AG09319 (cell line): ENCODE measurements at regions not wholly inside any gene's neighbourhood (a gene's known extent, or its start where the extent isn't known, plus 50 kb on each side); places are given as distances from the start of the nearest gene placed in this dataset.

Source experiments
- DNase-seq: peaks from one replicate; pipeline ENCODE4 v3.0.0-alpha.2; 2010; ENCODE audit warnings: low read depth; ENCODE audit errors: extremely low read depth
- CTCF ChIP-seq: IDR thresholded peaks from 2 replicates; pipeline ENCODE4 v1.5.1; 2011; ENCODE audit warnings: low read depth, mild to moderate bottlenecking, inconsistent platforms, low read length, moderate library complexity

GRCh38 chr7:115678086-115678982 is 352.2 kb downstream of the TFEC start:
- DNase-seq = peak; percentile 89

GRCh38 chr7:115676707-115677106 is 353.9 kb downstream of the TFEC start:
- DNase-seq = no peak
- no peak for TF ChIP-seq CTCF

More at GRCh38 chr7:115678086-115678982, 352.2 kb downstream of the TFEC start:
- no peak for TF ChIP-seq CTCF

- no peak for DNase-seq
- peak; percentile 31 for TF ChIP-seq CTCF
Observed at GRCh38 chr7:115676080-115676479, 354.5 kb downstream of the TFEC start.

- TF ChIP-seq CTCF = no peak
Observed at GRCh38 chr7:115674467-115675024, 356.0 kb downstream of the TFEC start.

GRCh38 chr7:115672024-115672423 is 358.5 kb downstream of the TFEC start:
- no peak for DNase-seq
- TF ChIP-seq CTCF = no peak

More at GRCh38 chr7:115674467-115675024, 356.0 kb downstream of the TFEC start:
- no peak for DNase-seq

GRCh38 chr7:115662676-115663075 is 367.9 kb downstream of the TFEC start:
- no peak for DNase-seq
- TF ChIP-seq CTCF = no peak

GRCh38 chr7:115662120-115662519 is 368.4 kb downstream of the TFEC start:
- DNase-seq = no peak
- no peak for TF ChIP-seq CTCF
